Transverse colon (tissue), 4 donors: ENCODE measurements at regions not wholly inside any gene's neighbourhood (a gene's known extent, or its start where the extent isn't known, plus 50 kb on each side); places are given as distances from the start of the nearest gene placed in this dataset.

ENCODE experiments used
- DNase-seq: peaks from one replicate; pipeline ENCODE4 v3.0.0-alpha.2; 2019
- H3K27ac ChIP-seq, 4 donors: fragments of 200-600 bp; sonication (generic); 2 replicates each; pipeline ENCODE4 v1.5.1; 2016 to 2018; ENCODE audit warnings: inconsistent platforms in 4 of 4
- H3K27me3 ChIP-seq: fragments of 200-600 bp; sonication (generic); 2 replicates; pipeline ENCODE4 v1.5.1; 2017; ENCODE audit warnings: inconsistent platforms
- H3K36me3 ChIP-seq, 4 donors: fragments of 200-600 bp; sonication (generic); 2 replicates each; pipeline ENCODE4 v1.5.1; 2017 to 2019; ENCODE audit warnings: inconsistent platforms in 4 of 4
- H3K4me1 ChIP-seq, 4 donors: fragments of 200-600 bp; sonication (generic); 2 replicates each; pipeline ENCODE4 v1.5.1; 2017 to 2020; ENCODE audit warnings: inconsistent platforms in 4 of 4
- H3K4me3 ChIP-seq, 4 donors: fragments of 200-600 bp; sonication (generic); 1 replicate in 1 of 4; 2 replicates in 3 of 4; pipeline versions ENCODE4 v1.5.1 to v1.6.1; 2017 to 2019; ENCODE audit warnings: inconsistent platforms in 4 of 4
- H3K9me3 ChIP-seq, 2 donors: fragments of 200-600 bp; sonication (generic); 2 replicates each; pipeline ENCODE4 v1.5.1; 2017 to 2019; ENCODE audit warnings: inconsistent platforms in 2 of 2
- CTCF ChIP-seq, 5 experiments: fragments of 200-600 bp in 3 of 5; fragments of 450-650 bp in 2 of 5; sonication (generic) in 3 of 5; IDR thresholded peaks; 1 replicate in 2 of 5; 2 replicates in 3 of 5; pipeline ENCODE4 v1.5.1; 2016 to 2017; ENCODE audit warnings: antibody characterized with exemption in 5 of 5, inconsistent platforms in 3 of 5, mild to moderate bottlenecking in 2 of 5, moderate library complexity in 1 of 5
- EP300 ChIP-seq: sonication (generic); formaldehyde crosslinking; IDR thresholded peaks from one replicate; pipeline ENCODE4 v1.6.1; 2017; ENCODE audit warnings: antibody characterized with exemption, low read depth
- POLR2A ChIP-seq: fragments of 450-650 bp; IDR thresholded peaks from one replicate; pipeline ENCODE4 v1.6.1; 2016; ENCODE audit warnings: antibody characterized with exemption, mild to moderate bottlenecking, moderate library complexity
- POLR2AphosphoS5 ChIP-seq, 3 donors: sonication (generic); formaldehyde crosslinking; IDR thresholded peaks; one replicate each; pipeline ENCODE4 v1.6.1; 2016; ENCODE audit warnings: antibody characterized with exemption in 3 of 3
- WGBS, 2 donors: methylation state at CpG; one replicate each; pipeline ENCODE4 v1.1.5; 2018; ENCODE audit warnings: low coverage in 1 of 2; 5-methylcytosine and 5-hydroxymethylcytosine counted together
- in situ Hi-C, 4 donors: fragments of 200-750 bp; cut with MboI; loops; one replicate each; pipeline versions ENCODE4 v1.15.0 to v1.15.1; 2017; ENCODE audit warnings: low sequenced_read_pairs in 3 of 4, low pct_ligation_motif_present in 1 of 4, low pct_unique_long_range_greater_than_20kb in 1 of 4
- intact Hi-C: fragments of 100-400 bp; cut with DNase I; formaldehyde crosslinking; loops from one replicate; pipeline ENCODE4 v1.15.1; 2023; ENCODE audit warnings: low total_unique reads

DNA sequence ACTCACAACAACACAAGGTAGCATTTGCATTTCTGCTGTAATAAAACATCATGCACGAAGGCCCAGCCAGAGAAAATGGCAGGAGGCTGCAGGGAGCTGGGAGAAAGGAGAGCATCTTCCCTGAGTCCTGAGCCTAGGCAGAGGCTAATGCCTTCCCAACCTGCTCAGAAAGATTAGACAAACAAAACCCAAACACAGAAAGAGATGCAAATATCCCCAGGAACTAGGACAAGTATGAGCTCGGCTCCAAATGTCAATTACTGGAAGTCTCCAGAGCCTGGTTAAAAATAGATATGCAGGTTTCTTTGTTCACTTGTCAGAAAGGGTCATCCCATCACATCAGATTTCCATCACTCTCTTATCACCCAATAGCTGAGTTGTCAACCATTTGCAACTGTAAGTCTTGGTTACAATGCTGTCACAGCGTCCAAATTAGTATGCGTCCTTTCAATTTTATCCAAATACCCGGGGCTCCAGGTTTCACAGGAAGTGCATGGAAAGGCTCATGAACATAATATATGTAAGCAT lies 316.5 kb upstream of the CELF2 start:
- TF ChIP-seq POLR2AphosphoS5 (IDR thresholded peaks at IDR 0.05) (no peak), POLR2A (no peak), EP300 (no peak), CTCF (IDR thresholded peaks at IDR 0.05) (no peak)
- Histone ChIP-seq H3K36me3 (no peaks in the 10 kb centered on the region), H3K27me3 (no peaks in the 10 kb centered on the region), H3K4me3 (no peak overlapping the region), H3K9me3 (no peaks in the 10 kb centered on the region), H3K4me1 (no peaks in the 10 kb centered on the region), H3K27ac (no peak overlapping the region)
- in situ Hi-C loops = no loop called here
- no peak for DNase-seq
- 81 to 83% methylated on average over 5 of the region's 5 CpGs for WGBS, 2 donors
- intact Hi-C loops = no loop called here

DNA sequence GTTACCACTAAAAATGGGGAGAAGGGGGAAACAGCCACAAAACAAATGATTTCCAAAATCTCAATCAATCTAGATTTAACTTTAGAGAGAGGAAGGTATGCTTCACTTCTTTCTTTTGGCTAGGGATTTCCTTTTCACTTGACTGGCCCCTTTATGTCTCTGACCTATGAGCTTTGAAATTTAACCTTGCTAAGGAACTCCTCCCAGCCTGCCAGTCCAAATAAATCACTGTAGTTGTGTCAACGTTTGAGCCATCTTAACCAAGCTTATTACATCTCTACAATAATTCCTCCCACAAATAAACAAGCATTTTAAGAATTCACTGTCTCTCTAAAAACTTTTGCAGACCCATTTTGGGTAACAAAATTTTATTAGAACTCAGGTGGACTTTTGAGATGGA lies 315.5 kb upstream of the CELF2 start:
- H3K4me3 ChIP-seq = no peak overlapping the region
- WGBS, 2 donors = 17 to 18% methylated on average over 1 of the region's 1 CpG
- no peaks in the 10 kb centered on the region for H3K4me1 ChIP-seq
- intact Hi-C loops (no loop called here), in situ Hi-C loops (no loop called here)
- no peaks in the 10 kb centered on the region for H3K27me3 ChIP-seq
- H3K9me3 ChIP-seq = no peaks in the 10 kb centered on the region
- no peak for DNase-seq
- H3K27ac ChIP-seq = no peak overlapping the region
- H3K36me3 ChIP-seq = no peaks in the 10 kb centered on the region
- TF ChIP-seq CTCF (IDR thresholded peaks at IDR 0.05) = no peak
- no peak for TF ChIP-seq EP300
- TF ChIP-seq POLR2A = no peak
- no peak for TF ChIP-seq POLR2AphosphoS5 (IDR thresholded peaks at IDR 0.05)

GRCh38 chr10:10703382-10703781 lies 314.3 kb upstream of the CELF2 start:
- WGBS, 2 donors = 91 to 100% methylated on average over 2 of the region's 2 CpGs

DNA sequence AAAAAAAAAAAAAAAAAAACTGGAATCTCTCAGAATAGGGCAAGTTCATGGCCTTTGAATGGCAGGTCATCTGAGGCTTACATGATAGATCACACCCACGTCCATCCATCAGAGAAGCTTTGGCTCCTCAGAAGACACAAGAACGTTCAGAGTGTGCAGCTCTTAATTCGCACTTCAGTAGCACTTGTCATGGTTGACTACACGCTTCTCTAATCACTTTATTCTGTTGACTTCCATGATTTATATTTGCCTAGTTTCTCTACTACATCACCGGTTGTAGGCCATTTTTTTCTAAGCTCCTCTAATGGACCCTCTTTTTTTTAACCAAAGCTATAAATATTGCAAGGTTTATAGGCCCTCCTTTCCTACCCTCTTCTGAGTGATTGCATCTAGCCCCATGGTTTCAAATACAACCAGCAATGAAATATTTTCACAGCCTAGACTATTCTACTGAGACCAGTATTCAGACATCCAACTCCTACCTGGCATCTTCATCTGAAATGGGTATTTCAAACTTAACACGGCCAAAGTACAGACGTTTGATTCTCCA lies 305.4 kb upstream of the CELF2 start:
- no peak for DNase-seq
- WGBS, 2 donors = 87% methylated on average over 4 to 7 of the region's 7 CpGs
- Histone ChIP-seq H3K27me3 (no peaks in the 10 kb centered on the region), H3K4me3 (no peak overlapping the region), H3K36me3 (no peaks in the 10 kb centered on the region), H3K9me3 (no peaks in the 10 kb centered on the region), H3K4me1 (no peaks in the 10 kb centered on the region), H3K27ac (no peak overlapping the region)
- intact Hi-C loops = no loop called here
- in situ Hi-C loops = no loop called here
- TF ChIP-seq CTCF (IDR thresholded peaks at IDR 0.05) = no peak
- TF ChIP-seq POLR2A = no peak
- no peak for TF ChIP-seq POLR2AphosphoS5 (IDR thresholded peaks at IDR 0.05)
- TF ChIP-seq EP300 = no peak

More at GRCh38 chr10:10703382-10703781, 314.3 kb upstream of the CELF2 start:
- TF ChIP-seq POLR2AphosphoS5 (IDR thresholded peaks at IDR 0.05) (no peak), POLR2A (no peak), EP300 (no peak), CTCF (IDR thresholded peaks at IDR 0.05) (no peak)
- in situ Hi-C loops (no loop called here), intact Hi-C loops (no loop called here)
- no peaks in the 10 kb centered on the region for H3K4me1 ChIP-seq
- no peak for DNase-seq
- H3K27me3 ChIP-seq = no peaks in the 10 kb centered on the region
- H3K9me3 ChIP-seq = no peaks in the 10 kb centered on the region
- no peaks in the 10 kb centered on the region for H3K36me3 ChIP-seq
- no peak overlapping the region for H3K27ac ChIP-seq
- no peak overlapping the region for H3K4me3 ChIP-seq
